Endothelial cell of umbilical vein (primary cell): ENCODE measurements at regions not wholly inside any gene's neighbourhood (a gene's known extent, or its start where the extent isn't known, plus 50 kb on each side); places are given as distances from the start of the nearest gene placed in this dataset.

ENCODE experiments used
- BruUV-seq: library from RNA; stranded (reverse); fragments of 400-500 nt; replicated peaks from 2 replicates; lab custom pipeline; 2021; lab: Mats Ljungman, UMichigan
- CTCF ChIA-PET: fragments of 300-600, 350-600 bp; sonication (Branson Sonifier 250); formaldehyde crosslinking; loops from one replicate; lab custom pipeline; 2021; ENCODE audit warnings: antibody characterized with exemption, inconsistent platforms; lab: Charles Lee
- POLR2A ChIA-PET: fragments of 300-600, 350-600 bp; sonication (Branson Sonifier 250); formaldehyde crosslinking; loops from one replicate; lab custom pipeline; 2021; ENCODE audit warnings: antibody characterized with exemption, inconsistent platforms; lab: Charles Lee
- DNase-seq: peaks from one replicate; pipeline ENCODE4 v3.0.0-alpha.2; 2011; ENCODE audit warnings: low read depth, low spot score
- FAIRE-seq: peaks from 2 replicates; lab custom pipeline; 2011; peaks lifted over from hg19 to GRCh38; lab: Jason Lieb, UNC
- H2AFZ ChIP-seq: 2 replicates; pipeline ENCODE4 v1.6.0; 2012; ENCODE audit warnings: low read depth, low read length, control low read depth, inconsistent platforms
- H3K27ac ChIP-seq: 2 replicates; pipeline ENCODE4 v1.5.1; 2011; ENCODE audit warnings: low read depth, mild to moderate bottlenecking, control low read depth, low read length, moderate library complexity; ENCODE audit not compliant: insufficient read depth
- H3K27me3 ChIP-seq, 2 experiments: 2 replicates each; pipeline versions ENCODE4 v1.6.0 to v1.6.1; 2011; ENCODE audit warnings: low read length in 2 of 2, mixed read lengths in 1 of 2; ENCODE audit not compliant: control insufficient read depth in 2 of 2, insufficient read depth in 2 of 2
- H3K36me3 ChIP-seq, 2 experiments: 2 replicates in 1 of 2; 3 replicates in 1 of 2; pipeline ENCODE4 v1.5.1; 2011; ENCODE audit warnings: low read length in 2 of 2, mild to moderate bottlenecking in 1 of 2, moderate library complexity in 1 of 2; ENCODE audit not compliant: control insufficient read depth in 2 of 2, insufficient read depth in 2 of 2; ENCODE audit errors: extremely low read depth in 1 of 2
- H3K4me1 ChIP-seq: 3 replicates; pipeline ENCODE4 v1.5.1; 2011; ENCODE audit warnings: mild to moderate bottlenecking, low read length; ENCODE audit not compliant: control insufficient read depth, insufficient read depth; ENCODE audit errors: extremely low read depth
- H3K4me2 ChIP-seq: 2 replicates; pipeline ENCODE4 v1.6.1; 2011; ENCODE audit warnings: low read length, control low read depth, mixed read lengths; ENCODE audit not compliant: insufficient read depth
- H3K4me3 ChIP-seq, 3 experiments: fragments of 200-600 bp in 1 of 3; sonication (generic), shearing (Covaris generic) in 1 of 3; replicated peaks in 1 of 3; 2 replicates each; pipeline ENCODE4 v1.5.1; 2011 to 2016; ENCODE audit warnings: control low read depth in 3 of 3, low read length in 3 of 3, mild to moderate bottlenecking in 2 of 3, inconsistent platforms in 1 of 3, low read depth in 1 of 3, moderate library complexity in 1 of 3; ENCODE audit not compliant: insufficient read depth in 1 of 3
- H3K79me2 ChIP-seq: 2 replicates; pipeline ENCODE4 v1.6.0; 2012; ENCODE audit warnings: low read length, inconsistent platforms; ENCODE audit not compliant: control insufficient read depth, insufficient read depth
- H3K9ac ChIP-seq: replicated peaks from 2 replicates; pipeline ENCODE3; 2011; ENCODE audit warnings: low read length, control low read depth; ENCODE audit not compliant: insufficient read depth; ENCODE audit errors: extremely low read depth
- H3K9me1 ChIP-seq: replicated peaks from 3 replicates; pipeline ENCODE4 v1.6.0; 2011; ENCODE audit warnings: mild to moderate bottlenecking, low read length; ENCODE audit not compliant: control insufficient read depth, insufficient read depth; ENCODE audit errors: extremely low read depth
- H3K9me3 ChIP-seq: replicated peaks from 2 replicates; pipeline ENCODE4 v1.5.1; 2012; ENCODE audit warnings: low read length, inconsistent platforms; ENCODE audit not compliant: control insufficient read depth, insufficient read depth
- H4K20me1 ChIP-seq: replicated peaks from 2 replicates; pipeline ENCODE3; 2011; ENCODE audit warnings: mild to moderate bottlenecking, low read length; ENCODE audit not compliant: control insufficient read depth, insufficient read depth; ENCODE audit errors: extremely low read depth
- EZH2 ChIP-seq: IDR thresholded peaks from 2 replicates; pipeline ENCODE4 v1.6.1; 2012; ENCODE audit warnings: borderline replicate concordance, low read depth, mild to moderate bottlenecking, moderate library complexity, low read length, inconsistent platforms; ENCODE audit not compliant: severe bottlenecking
- FOS ChIP-seq: IDR thresholded peaks from 2 replicates; pipeline ENCODE4 v1.6.1; 2011; ENCODE audit warnings: mild to moderate bottlenecking, low read length, moderate library complexity, borderline replicate concordance; ENCODE audit not compliant: insufficient read depth
- GATA2 ChIP-seq: IDR thresholded peaks from 2 replicates; pipeline ENCODE4 v1.7.0; 2011; ENCODE audit warnings: low read depth, mild to moderate bottlenecking, moderate library complexity, mixed read lengths, low read length; ENCODE audit not compliant: insufficient read length, insufficient read depth
- MYC ChIP-seq: IDR thresholded peaks from one replicate; pipeline ENCODE4 v1.6.1; 2011; ENCODE audit warnings: mild to moderate bottlenecking, low read depth, low read length
- POLR2A ChIP-seq: IDR thresholded peaks from 2 replicates; pipeline ENCODE4 v1.6.1; 2012; ENCODE audit warnings: low read depth, mild to moderate bottlenecking, control low read depth, low read length
- POLR2AphosphoS5 ChIP-seq: IDR thresholded peaks from 2 replicates; pipeline ENCODE4 v1.6.1; 2012; ENCODE audit warnings: low read depth, mild to moderate bottlenecking, control low read depth, low read length, moderate library complexity; ENCODE audit not compliant: insufficient read depth
- dilution Hi-C: fragments of 300-500 bp; cut with MboI; formaldehyde crosslinking; loops from one replicate; pipeline ENCODE4 v1.15.0; 2019; ENCODE audit warnings: low sequenced_read_pairs; ENCODE audit not compliant: extremely low pct_ligation_motif_present
- intact Hi-C: fragments of 100-400 bp; cut with micrococcal nuclease; formaldehyde crosslinking; loops from one replicate; pipeline ENCODE4 v1.10.0; 2022
- TF ChIP-seq, protein P1 (sequence below), 2 donors: IDR thresholded peaks; 1 replicate in 1 of 2; 2 replicates in 1 of 2; pipeline ENCODE4 v1.5.1; 2011; ENCODE audit warnings: low read length in 2 of 2, mild to moderate bottlenecking in 2 of 2, moderate library complexity in 2 of 2, control low read depth in 1 of 2, inconsistent platforms in 1 of 2, low read depth in 1 of 2; ENCODE audit not compliant: insufficient read depth in 1 of 2; ENCODE audit errors: extremely low read depth in 1 of 2

GRCh38 chr2:45272549-45273265 is 263.5 kb upstream of the SIX2 start:
- Histone ChIP-seq H3K27ac (no peak overlapping the region), H3K79me2 (no peaks in the 10 kb centered on the region), H3K36me3 (no peaks in the 10 kb centered on the region), H3K27me3 (no peaks in the 10 kb centered on the region), H3K4me2 (no peak overlapping the region), H3K9me3 (no peaks in the 10 kb centered on the region), H3K4me1 (peaks cover 38% of the 10 kb centered on the region), H3K4me3 (no peak overlapping the region), H3K9ac (no peak overlapping the region), H2AFZ (no peak overlapping the region), H3K9me1 (no peaks in the 10 kb centered on the region), H4K20me1 (no peaks in the 10 kb centered on the region)
- TF ChIP-seq POLR2A (no peak), POLR2AphosphoS5 (no peak), GATA2 (no peak), EZH2 (no peak), FOS (no peak), MYC (no peak)
- TF ChIP-seq, protein P1, sequence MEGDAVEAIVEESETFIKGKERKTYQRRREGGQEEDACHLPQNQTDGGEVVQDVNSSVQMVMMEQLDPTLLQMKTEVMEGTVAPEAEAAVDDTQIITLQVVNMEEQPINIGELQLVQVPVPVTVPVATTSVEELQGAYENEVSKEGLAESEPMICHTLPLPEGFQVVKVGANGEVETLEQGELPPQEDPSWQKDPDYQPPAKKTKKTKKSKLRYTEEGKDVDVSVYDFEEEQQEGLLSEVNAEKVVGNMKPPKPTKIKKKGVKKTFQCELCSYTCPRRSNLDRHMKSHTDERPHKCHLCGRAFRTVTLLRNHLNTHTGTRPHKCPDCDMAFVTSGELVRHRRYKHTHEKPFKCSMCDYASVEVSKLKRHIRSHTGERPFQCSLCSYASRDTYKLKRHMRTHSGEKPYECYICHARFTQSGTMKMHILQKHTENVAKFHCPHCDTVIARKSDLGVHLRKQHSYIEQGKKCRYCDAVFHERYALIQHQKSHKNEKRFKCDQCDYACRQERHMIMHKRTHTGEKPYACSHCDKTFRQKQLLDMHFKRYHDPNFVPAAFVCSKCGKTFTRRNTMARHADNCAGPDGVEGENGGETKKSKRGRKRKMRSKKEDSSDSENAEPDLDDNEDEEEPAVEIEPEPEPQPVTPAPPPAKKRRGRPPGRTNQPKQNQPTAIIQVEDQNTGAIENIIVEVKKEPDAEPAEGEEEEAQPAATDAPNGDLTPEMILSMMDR (IDR thresholded peaks at IDR 0.05; ENCODE audit: extremely low read depth in 1 of 2, insufficient read depth in 1 of 2, low read depth in 1 of 2, low read length in 2 of 2): no peak
- no TSS peak for BruUV-seq
- intact Hi-C loops (no loop called here), dilution Hi-C loops (no loop called here)
- FAIRE-seq: no peak
- POLR2A ChIA-PET: no interaction called here
- CTCF ChIA-PET: interaction anchor here (0.6 to 1.1 kb wide), 2 partner anchors 9 to 10 kb away, joined by 3 read pairs; no protein-coding TSS in a partner anchor
- DNase-seq: no peak
